ENCODE measurements at regions not wholly inside any gene's neighbourhood (a gene's known extent, or its start where the extent isn't known, plus 50 kb on each side); places are given as distances from the start of the nearest gene placed in this dataset.

GRCh38 chr2:120885749-120886148, 150.1 kb downstream of the GLI2 start:
- H3K9me2 ChIP-seq (replicated peaks; ENCODE audit: insufficient read depth) = no peaks in the 10 kb centered on the region
- H3K27me3 ChIP-seq = no peaks in the 10 kb centered on the region
- no peaks in the 10 kb centered on the region for H3K9me3 ChIP-seq (ENCODE audit: low read depth)
- no peak for DNase-seq (ENCODE audit: low spot score)
- peaks cover 1% of the 10 kb centered on the region for H3K79me2 ChIP-seq
- H3K4me2 ChIP-seq = no peak overlapping the region
- no peak overlapping the region for H3K27ac ChIP-seq
- no peaks in the 10 kb centered on the region for H4K20me1 ChIP-seq (ENCODE audit: insufficient read depth, poor library complexity, severe bottlenecking)
- no peaks in the 10 kb centered on the region for H3K36me3 ChIP-seq (replicated peaks; ENCODE audit: insufficient read depth, low read depth)
- H2AFZ ChIP-seq = no peak overlapping the region
- 95% methylated on average over 4 of the region's 4 CpGs for WGBS (ENCODE audit: low lambda C conversion rate, missing lambda C conversion rate)
- TF ChIP-seq EZH2 (IDR thresholded peaks at IDR 0.05; ENCODE audit: borderline replicate concordance) = no peak
- H3K4me3 ChIP-seq = no peak overlapping the region
- H3K4me1 ChIP-seq (ENCODE audit: insufficient read depth) = no peaks in the 10 kb centered on the region

GRCh38 chr2:120886534-120887319, 151.1 kb downstream of the GLI2 start:
- Histone ChIP-seq H3K27me3 (no peaks in the 10 kb centered on the region), H3K9me3 (ENCODE audit: low read depth) (no peaks in the 10 kb centered on the region), H4K20me1 (ENCODE audit: insufficient read depth, poor library complexity, severe bottlenecking) (no peaks in the 10 kb centered on the region), H3K4me3 (no peak overlapping the region), H3K36me3 (replicated peaks; ENCODE audit: insufficient read depth, low read depth) (no peaks in the 10 kb centered on the region), H3K4me1 (ENCODE audit: insufficient read depth) (no peaks in the 10 kb centered on the region), H2AFZ (no peak overlapping the region), H3K9me2 (replicated peaks; ENCODE audit: insufficient read depth) (no peaks in the 10 kb centered on the region), H3K79me2 (no peaks in the 10 kb centered on the region), H3K4me2 (no peak overlapping the region), H3K27ac (no peak overlapping the region)
- 84% methylated on average over 18 of the region's 18 CpGs for WGBS (ENCODE audit: low lambda C conversion rate, missing lambda C conversion rate)
- no peak for TF ChIP-seq CTCF (IDR thresholded peaks at IDR 0.05; ENCODE audit: poor library complexity)
- no peak for TF ChIP-seq EZH2phosphoT487 (IDR thresholded peaks at IDR 0.05; ENCODE audit: low read depth, severe bottlenecking, unreplicated experiment)
- no peak for TF ChIP-seq EZH2 (IDR thresholded peaks at IDR 0.05; ENCODE audit: borderline replicate concordance)
- no peak for DNase-seq (ENCODE audit: low spot score)

- Histone ChIP-seq H3K9me2 (replicated peaks; ENCODE audit: insufficient read depth) (no peaks in the 10 kb centered on the region), H3K4me3 (no peak overlapping the region), H3K4me2 (no peak overlapping the region), H3K27me3 (no peaks in the 10 kb centered on the region), H3K27ac (no peak overlapping the region), H3K36me3 (replicated peaks; ENCODE audit: insufficient read depth, low read depth) (no peaks in the 10 kb centered on the region), H3K4me1 (ENCODE audit: insufficient read depth) (no peaks in the 10 kb centered on the region), H3K79me2 (no peaks in the 10 kb centered on the region), H3K9me3 (ENCODE audit: low read depth) (no peaks in the 10 kb centered on the region), H4K20me1 (ENCODE audit: insufficient read depth, poor library complexity, severe bottlenecking) (no peaks in the 10 kb centered on the region), H2AFZ (no peak overlapping the region)
- no peak for TF ChIP-seq EZH2phosphoT487 (IDR thresholded peaks at IDR 0.05; ENCODE audit: low read depth, severe bottlenecking, unreplicated experiment)
- TF ChIP-seq EZH2 (IDR thresholded peaks at IDR 0.05; ENCODE audit: borderline replicate concordance) = no peak
- whole genome bisulfite sequencing (ENCODE audit: low lambda C conversion rate, missing lambda C conversion rate) = 53% methylated on average over 11 of the region's 11 CpGs
- DNase-seq (ENCODE audit: low spot score) = no peak
Observed at GRCh38 chr2:120887320-120887697, 151.6 kb downstream of the GLI2 start.

GRCh38 chr2:120887741-120888231, 152.1 kb downstream of the GLI2 start:
- Histone ChIP-seq H2AFZ (no peak overlapping the region), H3K9me3 (ENCODE audit: low read depth) (no peaks in the 10 kb centered on the region), H4K20me1 (ENCODE audit: insufficient read depth, poor library complexity, severe bottlenecking) (no peaks in the 10 kb centered on the region), H3K36me3 (replicated peaks; ENCODE audit: insufficient read depth, low read depth) (no peaks in the 10 kb centered on the region), H3K4me2 (no peak overlapping the region), H3K27me3 (no peaks in the 10 kb centered on the region), H3K4me1 (ENCODE audit: insufficient read depth) (peaks cover 1% of the 10 kb centered on the region), H3K9me2 (replicated peaks; ENCODE audit: insufficient read depth) (no peaks in the 10 kb centered on the region), H3K27ac (no peak overlapping the region), H3K79me2 (no peaks in the 10 kb centered on the region), H3K4me3 (no peak overlapping the region)
- no peak for DNase-seq (ENCODE audit: low spot score)
- TF ChIP-seq EZH2 (IDR thresholded peaks at IDR 0.05; ENCODE audit: borderline replicate concordance) (no peak), EZH2phosphoT487 (IDR thresholded peaks at IDR 0.05; ENCODE audit: low read depth, severe bottlenecking, unreplicated experiment) (no peak), CTCF (IDR thresholded peaks at IDR 0.05; ENCODE audit: poor library complexity) (no peak)
- WGBS (ENCODE audit: low lambda C conversion rate, missing lambda C conversion rate) = 60% methylated on average over 14 of the region's 14 CpGs
